ENCODE measurements at regions not wholly inside any gene's neighbourhood (a gene's known extent, or its start where the extent isn't known, plus 50 kb on each side); places are given as distances from the start of the nearest gene placed in this dataset.

DNA sequence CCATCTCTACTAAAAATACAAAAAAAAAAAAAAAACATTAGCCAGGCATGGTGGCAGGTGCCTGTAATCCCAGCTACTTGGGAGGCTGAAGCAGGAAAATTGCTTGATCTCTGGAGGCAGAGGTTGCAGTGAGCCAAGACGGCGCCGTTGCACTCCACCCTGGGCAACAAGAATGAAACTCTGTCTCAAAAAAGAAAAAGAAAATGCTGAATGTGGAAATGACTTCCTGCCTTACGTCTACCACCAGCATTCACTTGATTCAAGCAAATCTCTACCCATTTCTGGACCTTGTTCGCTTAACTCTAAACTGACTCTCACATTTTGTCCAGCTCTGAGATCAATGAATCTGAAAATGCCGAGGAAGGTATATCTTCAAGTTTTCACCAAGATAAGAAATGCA lies 825.3 kb downstream of the TRIB2 start:
- no peak overlapping the region for H2BK15ac ChIP-seq (ENCODE audit: low read depth, low read length)
- H3K79me2 ChIP-seq (ENCODE audit: insufficient read depth, low read length) = no peaks in the 10 kb centered on the region
- no peak overlapping the region for H3K56ac ChIP-seq (ENCODE audit: insufficient read length, low read depth, low read length)
- no peaks in the 10 kb centered on the region for H3K79me1 ChIP-seq (ENCODE audit: insufficient read depth, low read depth, low read length, poor library complexity, severe bottlenecking)
- Mint-ChIP-seq H3K4me1 (no peaks in the 10 kb centered on the region), H3K4me3 (no peak overlapping the region), H3K27me3 (ENCODE audit: low read depth) (no peaks in the 10 kb centered on the region; the same call in 1 of the 2 replicates), H3K9me3 (no peaks in the 10 kb centered on the region), H3K27ac (no peak overlapping the region), H3K36me3 (ENCODE audit: insufficient read depth in 1 of 3, low read depth in 3 of 3) (no peaks in the 10 kb centered on the region)
- H4K91ac ChIP-seq (ENCODE audit: insufficient read length, low read depth, low read length) = no peak overlapping the region
- TF ChIP-seq, protein P1, sequence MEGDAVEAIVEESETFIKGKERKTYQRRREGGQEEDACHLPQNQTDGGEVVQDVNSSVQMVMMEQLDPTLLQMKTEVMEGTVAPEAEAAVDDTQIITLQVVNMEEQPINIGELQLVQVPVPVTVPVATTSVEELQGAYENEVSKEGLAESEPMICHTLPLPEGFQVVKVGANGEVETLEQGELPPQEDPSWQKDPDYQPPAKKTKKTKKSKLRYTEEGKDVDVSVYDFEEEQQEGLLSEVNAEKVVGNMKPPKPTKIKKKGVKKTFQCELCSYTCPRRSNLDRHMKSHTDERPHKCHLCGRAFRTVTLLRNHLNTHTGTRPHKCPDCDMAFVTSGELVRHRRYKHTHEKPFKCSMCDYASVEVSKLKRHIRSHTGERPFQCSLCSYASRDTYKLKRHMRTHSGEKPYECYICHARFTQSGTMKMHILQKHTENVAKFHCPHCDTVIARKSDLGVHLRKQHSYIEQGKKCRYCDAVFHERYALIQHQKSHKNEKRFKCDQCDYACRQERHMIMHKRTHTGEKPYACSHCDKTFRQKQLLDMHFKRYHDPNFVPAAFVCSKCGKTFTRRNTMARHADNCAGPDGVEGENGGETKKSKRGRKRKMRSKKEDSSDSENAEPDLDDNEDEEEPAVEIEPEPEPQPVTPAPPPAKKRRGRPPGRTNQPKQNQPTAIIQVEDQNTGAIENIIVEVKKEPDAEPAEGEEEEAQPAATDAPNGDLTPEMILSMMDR (conservative IDR thresholded peaks at IDR 0.05) = no peak
- H4K5ac ChIP-seq (ENCODE audit: insufficient read length, low read depth, low read length) = no peak overlapping the region
- no peak overlapping the region for H2BK5ac ChIP-seq (ENCODE audit: insufficient read length, low read length)
- H3K23me2 ChIP-seq (ENCODE audit: insufficient read length, low read depth, low read length, poor library complexity, severe bottlenecking) = no peaks in the 10 kb centered on the region
- H3K18ac ChIP-seq (ENCODE audit: insufficient read length, low read depth, low read length) = no peak overlapping the region
- H3K4me1 ChIP-seq (ENCODE audit: insufficient read depth, low read length) = no peaks in the 10 kb centered on the region
- no peak overlapping the region for H3K9ac ChIP-seq (ENCODE audit: extremely low read depth, insufficient read length, low read length)
- no peaks in the 10 kb centered on the region for H3K27me3 ChIP-seq (ENCODE audit: insufficient read depth, low read length)
- H4K20me1 ChIP-seq (ENCODE audit: control insufficient read depth, insufficient read depth, insufficient read length) = no peaks in the 10 kb centered on the region
- no peak overlapping the region for H4K8ac ChIP-seq (replicated peaks; ENCODE audit: insufficient read length, low read depth, low read length)
- no peak overlapping the region for H2AFZ ChIP-seq (ENCODE audit: low read length)
- no peak overlapping the region for H3K23ac ChIP-seq (ENCODE audit: insufficient read length, low read depth, low read length)
- no peak overlapping the region for H2BK12ac ChIP-seq (ENCODE audit: insufficient read length, low read depth, low read length)
- H3K9me3 ChIP-seq (ENCODE audit: control insufficient read depth, low read depth, low read length) = no peaks in the 10 kb centered on the region
- no peak overlapping the region for H2AK5ac ChIP-seq (ENCODE audit: insufficient read length, low read length)
- H3K14ac ChIP-seq (ENCODE audit: insufficient read depth, low read length) = no peak overlapping the region
- no peak overlapping the region for H3K4ac ChIP-seq (ENCODE audit: low read depth, low read length)
- WGBS (ENCODE audit: extremely low coverage, insufficient read length, low lambda C conversion rate) = no CpG with 5 or more reads among the region's 6 CpGs
- no peak overlapping the region for H3K4me2 ChIP-seq (ENCODE audit: insufficient read depth, insufficient read length, low read length)
- no peak overlapping the region for H2BK120ac ChIP-seq (ENCODE audit: low read depth, low read length, poor library complexity, severe bottlenecking)
- H3K27ac ChIP-seq (ENCODE audit: insufficient read length, low read depth, low read length) = no peak overlapping the region
- no peak for DNase-seq
- H3T11ph ChIP-seq (ENCODE audit: low read length) = no peak overlapping the region
- H2BK20ac ChIP-seq (ENCODE audit: low read depth, low read length, poor library complexity, severe bottlenecking) = no peak overlapping the region
